ENCODE measurements at regions not wholly inside any gene's neighbourhood (a gene's known extent, or its start where the extent isn't known, plus 50 kb on each side); places are given as distances from the start of the nearest gene placed in this dataset.

GRCh38 chr1:198068285-198068684 is 88.5 kb upstream of the NEK7 start:
- H3K36me3 ChIP-seq, result no peaks in the 10 kb centered on the region
- H3K9me3 ChIP-seq (replicated peaks), result no peaks in the 10 kb centered on the region
- no peak overlapping the region for H3K27ac ChIP-seq
- DNase-seq (ENCODE audit: low read depth in 1 of 2, low spot score in 2 of 2), result no peak
- H3K4me1 ChIP-seq (replicated peaks), result no peaks in the 10 kb centered on the region
- no peaks in the 10 kb centered on the region for H3K27me3 ChIP-seq (replicated peaks)
- H3K4me3 ChIP-seq, result no peak overlapping the region

GRCh38 chr1:198072177-198072576 is 84.6 kb upstream of the NEK7 start:
- Histone ChIP-seq H3K36me3 (no peaks in the 10 kb centered on the region), H3K9me3 (replicated peaks) (no peaks in the 10 kb centered on the region), H3K4me1 (replicated peaks) (no peaks in the 10 kb centered on the region), H3K27me3 (replicated peaks) (no peaks in the 10 kb centered on the region), H3K4me3 (no peak overlapping the region), H3K27ac (no peak overlapping the region)
- no peak for DNase-seq (ENCODE audit: low read depth in 1 of 2, low spot score in 2 of 2)

GRCh38 chr1:198075296-198075695 is 81.5 kb upstream of the NEK7 start:
- no peaks in the 10 kb centered on the region for H3K27me3 ChIP-seq (replicated peaks)
- H3K4me3 ChIP-seq, result no peak overlapping the region
- no peak overlapping the region for H3K27ac ChIP-seq
- no peak for DNase-seq (ENCODE audit: low read depth in 1 of 2, low spot score in 2 of 2)
- H3K4me1 ChIP-seq (replicated peaks), result no peaks in the 10 kb centered on the region
- H3K9me3 ChIP-seq (replicated peaks), result no peaks in the 10 kb centered on the region
- H3K36me3 ChIP-seq, result no peaks in the 10 kb centered on the region

- Histone ChIP-seq H3K4me1 (replicated peaks) (no peaks in the 10 kb centered on the region), H3K9me3 (replicated peaks) (no peaks in the 10 kb centered on the region), H3K36me3 (no peaks in the 10 kb centered on the region), H3K27ac (no peak overlapping the region), H3K4me3 (no peak overlapping the region), H3K27me3 (replicated peaks) (no peaks in the 10 kb centered on the region)
- no peak for DNase-seq (ENCODE audit: low read depth in 1 of 2, low spot score in 2 of 2)
Measured at GRCh38 chr1:198079432-198079951, 77.3 kb upstream of the NEK7 start.

GRCh38 chr1:198082576-198082975 is 74.2 kb upstream of the NEK7 start:
- H3K27ac ChIP-seq, result no peak overlapping the region
- no peaks in the 10 kb centered on the region for H3K36me3 ChIP-seq
- no peak for DNase-seq (ENCODE audit: low read depth in 1 of 2, low spot score in 2 of 2)
- H3K27me3 ChIP-seq (replicated peaks), result no peaks in the 10 kb centered on the region
- H3K4me1 ChIP-seq (replicated peaks), result no peaks in the 10 kb centered on the region
- no peak overlapping the region for H3K4me3 ChIP-seq
- no peaks in the 10 kb centered on the region for H3K9me3 ChIP-seq (replicated peaks)

- H3K27ac ChIP-seq, result no peak overlapping the region
- H3K27me3 ChIP-seq (replicated peaks), result no peaks in the 10 kb centered on the region
- DNase-seq (ENCODE audit: low read depth in 1 of 2, low spot score in 2 of 2), result no peak
- no peaks in the 10 kb centered on the region for H3K9me3 ChIP-seq (replicated peaks)
- no peaks in the 10 kb centered on the region for H3K36me3 ChIP-seq
- H3K4me3 ChIP-seq, result no peak overlapping the region
- H3K4me1 ChIP-seq (replicated peaks), result peaks cover 1% of the 10 kb centered on the region; the same call in 1 of the 2 replicates
Measured at GRCh38 chr1:198083549-198083948, 73.2 kb upstream of the NEK7 start.

GRCh38 chr1:198084241-198084908 is 72.4 kb upstream of the NEK7 start:
- Histone ChIP-seq H3K27me3 (replicated peaks) (no peaks in the 10 kb centered on the region), H3K4me3 (no peak overlapping the region)

GRCh38 chr1:198086051-198086745 is 70.6 kb upstream of the NEK7 start:
- Histone ChIP-seq H3K36me3 (no peaks in the 10 kb centered on the region), H3K27ac (no peak overlapping the region), H3K9me3 (replicated peaks) (no peaks in the 10 kb centered on the region), H3K27me3 (replicated peaks) (no peaks in the 10 kb centered on the region; the same call in 1 of the 2 replicates), H3K4me3 (no peak overlapping the region), H3K4me1 (replicated peaks) (peaks cover 3% of the 10 kb centered on the region; the same call in 1 of the 2 replicates)
- DNase-seq (ENCODE audit: low read depth in 1 of 2, low spot score in 2 of 2), result no peak

More at GRCh38 chr1:198084241-198084908, 72.4 kb upstream of the NEK7 start:
- DNase-seq (ENCODE audit: low read depth in 1 of 2, low spot score in 2 of 2), result no peak
- Histone ChIP-seq H3K9me3 (replicated peaks) (no peaks in the 10 kb centered on the region), H3K4me1 (replicated peaks) (peaks cover 3% of the 10 kb centered on the region; the same call in 1 of the 2 replicates), H3K27ac (no peak overlapping the region), H3K36me3 (no peaks in the 10 kb centered on the region)

GRCh38 chr1:198087831-198088230 is 69.0 kb upstream of the NEK7 start:
- peaks cover 3% of the 10 kb centered on the region; the same call in 1 of the 2 replicates for H3K4me1 ChIP-seq (replicated peaks)
- no peak overlapping the region for H3K27ac ChIP-seq
- no peaks in the 10 kb centered on the region for H3K9me3 ChIP-seq (replicated peaks)
- H3K4me3 ChIP-seq, result no peak overlapping the region
- no peaks in the 10 kb centered on the region for H3K36me3 ChIP-seq
- H3K27me3 ChIP-seq (replicated peaks), result no peaks in the 10 kb centered on the region; the same call in 1 of the 2 replicates
- no peak for DNase-seq (ENCODE audit: low read depth in 1 of 2, low spot score in 2 of 2)

- H3K36me3 ChIP-seq, result no peaks in the 10 kb centered on the region
- H3K4me3 ChIP-seq, result no peak overlapping the region
- no peaks in the 10 kb centered on the region for H3K9me3 ChIP-seq (replicated peaks)
- no peaks in the 10 kb centered on the region; the same call in 1 of the 2 replicates for H3K27me3 ChIP-seq (replicated peaks)
- peak in 1 of 2 experiments; percentile 47 for DNase-seq (ENCODE audit: low read depth in 1 of 2, low spot score in 2 of 2)
- peaks cover 3% of the 10 kb centered on the region; the same call in 1 of the 2 replicates for H3K4me1 ChIP-seq (replicated peaks)
- H3K27ac ChIP-seq, result no peak overlapping the region
Measured at GRCh38 chr1:198088360-198089071, 68.3 kb upstream of the NEK7 start.

- Histone ChIP-seq H3K36me3 (no peaks in the 10 kb centered on the region), H3K27me3 (replicated peaks) (no peaks in the 10 kb centered on the region), H3K27ac (no peak overlapping the region), H3K4me1 (replicated peaks) (no peaks in the 10 kb centered on the region), H3K9me3 (replicated peaks) (no peaks in the 10 kb centered on the region), H3K4me3 (no peak overlapping the region)
- DNase-seq (ENCODE audit: low read depth in 1 of 2, low spot score in 2 of 2), result no peak
Measured at GRCh38 chr1:198096390-198096789, 60.4 kb upstream of the NEK7 start.

GRCh38 chr1:198099755-198100154 is 57.0 kb upstream of the NEK7 start:
- no peak overlapping the region for H3K4me3 ChIP-seq
- no peak overlapping the region for H3K27ac ChIP-seq
- no peaks in the 10 kb centered on the region for H3K4me1 ChIP-seq (replicated peaks)
- H3K27me3 ChIP-seq (replicated peaks), result no peaks in the 10 kb centered on the region
- DNase-seq (ENCODE audit: low read depth in 1 of 2, low spot score in 2 of 2), result no peak
- no peaks in the 10 kb centered on the region for H3K9me3 ChIP-seq (replicated peaks)
- no peaks in the 10 kb centered on the region for H3K36me3 ChIP-seq

- H3K4me1 ChIP-seq (replicated peaks), result no peaks in the 10 kb centered on the region
- H3K27ac ChIP-seq, result no peak overlapping the region
- no peaks in the 10 kb centered on the region for H3K36me3 ChIP-seq
- no peaks in the 10 kb centered on the region for H3K9me3 ChIP-seq (replicated peaks)
- no peak for DNase-seq (ENCODE audit: low read depth in 1 of 2, low spot score in 2 of 2)
- H3K4me3 ChIP-seq, result no peak overlapping the region
- no peaks in the 10 kb centered on the region for H3K27me3 ChIP-seq (replicated peaks)
Measured at GRCh38 chr1:198101716-198102453, 54.9 kb upstream of the NEK7 start.

Measured in SJSA1 (cell line).